ENCODE measurements at regions not wholly inside any gene's neighbourhood (a gene's known extent, or its start where the extent isn't known, plus 50 kb on each side); places are given as distances from the start of the nearest gene placed in this dataset.

DNA sequence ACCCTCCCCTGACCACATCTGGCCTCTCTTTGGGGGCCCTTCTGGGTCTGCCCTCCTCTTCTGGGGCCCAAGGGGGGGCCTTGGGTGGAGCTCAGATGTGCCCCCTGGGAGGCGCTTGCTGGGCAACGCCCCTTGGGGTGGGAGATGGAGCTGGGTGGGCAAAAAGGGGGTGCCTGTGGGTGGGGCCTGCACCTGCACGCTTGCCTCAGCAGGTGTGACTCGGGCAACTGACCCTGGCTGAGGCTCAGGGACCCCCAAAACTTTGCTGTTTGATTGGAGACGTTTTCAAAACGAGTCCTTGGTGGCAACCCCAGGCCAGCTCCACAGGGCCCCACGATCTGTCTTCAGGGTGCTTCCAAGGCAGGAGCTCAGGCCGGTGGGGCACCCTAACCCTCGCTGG, 105.3 kb downstream of the SIK1 start:
- TF ChIP-seq, protein P1, sequence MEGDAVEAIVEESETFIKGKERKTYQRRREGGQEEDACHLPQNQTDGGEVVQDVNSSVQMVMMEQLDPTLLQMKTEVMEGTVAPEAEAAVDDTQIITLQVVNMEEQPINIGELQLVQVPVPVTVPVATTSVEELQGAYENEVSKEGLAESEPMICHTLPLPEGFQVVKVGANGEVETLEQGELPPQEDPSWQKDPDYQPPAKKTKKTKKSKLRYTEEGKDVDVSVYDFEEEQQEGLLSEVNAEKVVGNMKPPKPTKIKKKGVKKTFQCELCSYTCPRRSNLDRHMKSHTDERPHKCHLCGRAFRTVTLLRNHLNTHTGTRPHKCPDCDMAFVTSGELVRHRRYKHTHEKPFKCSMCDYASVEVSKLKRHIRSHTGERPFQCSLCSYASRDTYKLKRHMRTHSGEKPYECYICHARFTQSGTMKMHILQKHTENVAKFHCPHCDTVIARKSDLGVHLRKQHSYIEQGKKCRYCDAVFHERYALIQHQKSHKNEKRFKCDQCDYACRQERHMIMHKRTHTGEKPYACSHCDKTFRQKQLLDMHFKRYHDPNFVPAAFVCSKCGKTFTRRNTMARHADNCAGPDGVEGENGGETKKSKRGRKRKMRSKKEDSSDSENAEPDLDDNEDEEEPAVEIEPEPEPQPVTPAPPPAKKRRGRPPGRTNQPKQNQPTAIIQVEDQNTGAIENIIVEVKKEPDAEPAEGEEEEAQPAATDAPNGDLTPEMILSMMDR (IDR thresholded peaks at IDR 0.05) = no peak
- DNase-seq (ENCODE audit: low spot score) = no peak
- H3K4me3 ChIP-seq = no peak overlapping the region
- H3K27ac ChIP-seq = no peak overlapping the region

DNA sequence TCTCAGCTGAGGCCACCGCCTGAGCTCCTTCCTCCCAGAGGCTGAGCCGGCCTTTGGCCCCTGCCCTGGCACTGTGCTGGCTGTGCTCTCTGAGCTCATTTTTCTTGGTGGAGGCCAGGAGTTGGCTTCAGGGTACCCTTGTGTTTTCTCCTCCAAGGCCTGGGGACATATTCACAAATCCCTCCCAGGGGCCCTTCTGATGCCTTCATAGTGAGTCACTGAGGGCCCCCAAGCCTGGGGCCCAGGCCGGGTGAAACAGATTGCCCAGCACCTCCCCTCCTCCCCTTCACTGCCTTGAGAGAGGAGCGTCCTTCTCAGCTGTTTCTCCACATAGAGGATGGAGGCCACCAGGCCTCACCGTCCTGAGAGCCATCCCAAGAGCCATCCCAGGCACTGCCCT, 105.8 kb downstream of the SIK1 start:
- DNase-seq (ENCODE audit: low spot score) = no peak
- no peak overlapping the region for H3K27ac ChIP-seq
- TF ChIP-seq, protein P1 (IDR thresholded peaks at IDR 0.05) = no peak
- H3K4me3 ChIP-seq = no peak overlapping the region

DNA sequence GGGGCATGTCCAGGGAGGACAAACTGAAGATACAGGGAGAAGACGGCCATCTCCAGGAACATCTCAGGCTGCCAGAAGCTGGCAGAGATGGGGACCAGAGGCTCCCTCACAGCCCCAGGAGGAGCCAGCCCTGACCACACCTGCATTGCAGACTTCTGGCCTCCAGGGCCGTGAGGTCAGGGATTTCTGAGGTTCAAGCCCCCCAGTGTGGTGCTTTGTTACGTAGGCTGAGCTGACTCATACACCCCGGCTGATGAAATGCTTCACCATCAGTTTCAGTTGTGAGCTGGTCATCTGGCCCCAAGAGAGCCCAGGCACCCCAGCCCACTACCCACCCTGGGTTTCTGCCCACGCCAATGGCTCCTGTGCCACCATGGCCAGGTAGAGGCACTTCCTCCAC, 106.4 kb downstream of the SIK1 start:
- no peak for DNase-seq (ENCODE audit: low spot score)
- H3K27ac ChIP-seq = no peak overlapping the region
- no peak overlapping the region for H3K4me3 ChIP-seq
- TF ChIP-seq, protein P1 (IDR thresholded peaks at IDR 0.05) = no peak

DNA sequence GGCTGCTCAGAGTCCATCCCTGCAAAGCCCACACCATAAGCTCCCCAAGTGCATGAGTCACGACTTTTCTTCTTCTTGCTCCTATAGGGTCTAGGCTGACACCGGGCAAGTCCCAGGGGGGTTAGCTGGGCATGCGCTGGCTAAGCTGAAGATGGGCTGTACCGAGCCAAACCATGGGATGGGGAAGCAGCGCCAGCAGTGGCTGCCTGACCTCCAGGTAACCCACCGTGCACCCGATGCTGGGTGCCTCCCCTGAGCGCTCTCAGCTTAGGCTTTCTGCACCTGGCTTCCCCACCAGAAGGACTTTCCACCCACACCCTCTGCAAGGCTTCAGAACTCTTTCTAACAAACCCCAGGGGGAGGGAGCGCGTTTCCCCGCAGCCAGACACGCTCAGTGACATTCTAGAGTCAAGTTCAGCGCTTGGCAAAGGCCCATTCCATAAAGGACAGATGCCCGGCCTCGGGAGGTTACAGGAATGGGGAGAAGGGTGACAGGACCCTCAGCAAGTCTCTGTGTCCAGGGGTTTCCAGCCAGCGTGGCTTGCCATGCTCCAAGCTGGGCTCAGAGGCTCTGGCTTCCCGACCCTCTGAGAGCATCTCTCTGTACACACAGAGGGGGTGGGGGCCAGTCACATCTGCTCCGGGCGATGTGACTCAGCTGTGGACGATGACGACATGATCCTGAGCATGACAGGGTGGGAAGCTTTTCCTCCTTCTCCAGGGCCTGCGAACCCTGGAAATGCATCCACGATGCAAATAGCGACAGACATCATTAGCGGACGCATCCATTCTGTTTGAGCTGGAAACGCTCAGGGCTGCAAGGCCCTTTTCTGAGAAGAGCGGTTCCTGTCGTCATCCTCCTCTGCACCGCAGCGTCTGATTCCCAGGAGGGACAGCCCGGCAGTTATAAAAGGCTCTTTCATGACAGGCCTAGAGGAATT, 107.8 kb downstream of the SIK1 start:
- no peak for DNase-seq (ENCODE audit: low spot score)
- Histone ChIP-seq H3K27ac (no peak overlapping the region), H3K4me3 (no peak overlapping the region)
- TF ChIP-seq, protein P1 (IDR thresholded peaks at IDR 0.05) = no peak

DNA sequence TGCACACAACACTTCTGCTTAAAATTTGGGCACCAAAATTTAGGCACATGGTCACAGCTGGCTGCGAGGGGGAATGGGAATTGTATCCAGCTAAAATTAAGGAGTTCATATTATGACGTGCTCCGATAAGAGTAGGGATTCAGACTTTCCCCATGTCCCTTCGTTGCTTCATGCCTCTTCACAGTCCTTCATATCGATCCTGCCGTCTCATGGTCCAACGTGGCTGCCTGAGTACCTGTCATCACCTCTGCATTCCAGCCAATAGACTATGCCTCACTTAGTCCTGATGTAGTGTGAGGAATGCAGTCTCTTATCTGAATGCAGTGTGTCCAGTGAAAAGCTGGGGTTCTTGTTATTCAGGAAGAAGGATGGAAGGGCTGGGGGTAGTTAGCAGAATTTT, 108.6 kb downstream of the SIK1 start:
- Histone ChIP-seq H3K4me3 (no peak overlapping the region), H3K27ac (no peak overlapping the region)
- DNase-seq (ENCODE audit: low spot score) = no peak
- TF ChIP-seq, protein P1 (IDR thresholded peaks at IDR 0.05) = no peak

DNA sequence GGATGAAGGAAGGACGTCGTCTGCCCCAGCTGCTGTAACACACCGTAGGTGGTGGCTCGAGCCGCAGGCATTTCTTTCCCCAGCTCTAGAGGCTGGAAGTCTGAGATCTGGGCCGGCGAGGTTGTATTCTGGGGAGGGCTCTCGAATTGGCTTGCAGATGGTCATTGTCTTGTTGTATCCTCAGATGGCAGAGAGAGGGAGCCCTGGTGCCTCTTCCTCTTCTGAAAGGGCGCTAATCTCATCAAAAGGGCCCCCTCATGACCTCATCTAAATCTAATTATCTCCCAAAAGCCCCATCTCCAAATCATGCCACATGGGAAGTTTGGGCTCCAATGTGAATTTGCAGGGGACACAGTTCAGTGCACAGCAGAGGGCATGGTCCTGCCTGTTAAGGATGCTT, 109.0 kb downstream of the SIK1 start:
- Histone ChIP-seq H3K4me3 (no peak overlapping the region), H3K27ac (no peak overlapping the region)
- DNase-seq (ENCODE audit: low spot score) = no peak
- TF ChIP-seq, protein P1 (IDR thresholded peaks at IDR 0.05) = no peak

DNA sequence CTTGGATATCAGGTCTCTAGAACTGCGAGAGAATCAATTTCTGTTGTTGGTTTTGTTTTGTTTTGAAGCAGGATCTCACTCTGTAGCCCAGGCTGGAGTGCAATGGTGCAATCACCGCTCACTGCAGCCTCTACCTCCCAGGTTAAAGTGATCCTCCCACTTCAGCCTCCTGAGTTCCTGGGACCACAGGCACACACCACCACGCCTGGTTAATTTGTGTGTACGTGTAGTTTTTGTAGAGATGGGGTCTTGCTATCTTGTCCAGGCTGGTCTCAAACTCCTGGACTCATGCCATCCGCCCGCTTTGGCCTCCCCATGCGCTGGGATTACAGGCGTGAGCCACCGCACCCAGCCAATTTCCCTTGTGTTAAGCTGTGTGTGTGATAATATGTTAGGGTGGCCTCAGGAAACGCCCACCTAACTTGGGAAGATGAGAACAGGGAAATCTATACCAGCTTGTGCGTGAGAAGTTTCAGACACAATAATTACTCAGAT, 109.6 kb downstream of the SIK1 start:
- Histone ChIP-seq H3K27ac (no peak overlapping the region), H3K4me3 (no peak overlapping the region)
- TF ChIP-seq, protein P1 (IDR thresholded peaks at IDR 0.05) = no peak
- DNase-seq (ENCODE audit: low spot score) = no peak

Data from coronary artery (tissue), 2 donors.